Endothelial cell of umbilical vein (primary cell): ENCODE measurements at regions not wholly inside any gene's neighbourhood (a gene's known extent, or its start where the extent isn't known, plus 50 kb on each side); places are given as distances from the start of the nearest gene placed in this dataset.

Source experiments
- TF ChIP-seq, protein P1 (sequence below): IDR thresholded peaks from 2 replicates; pipeline ENCODE4 v1.6.1; 2011; ENCODE audit not compliant: insufficient read depth, insufficient read length
- TF ChIP-seq, protein P2 (sequence below), 2 donors: IDR thresholded peaks; 1 replicate in 1 of 2; 2 replicates in 1 of 2; pipeline ENCODE4 v1.5.1; 2011; ENCODE audit warnings: low read length in 2 of 2, mild to moderate bottlenecking in 2 of 2, moderate library complexity in 2 of 2, control low read depth in 1 of 2, inconsistent platforms in 1 of 2, low read depth in 1 of 2; ENCODE audit not compliant: insufficient read depth in 1 of 2; ENCODE audit errors: extremely low read depth in 1 of 2

DNA sequence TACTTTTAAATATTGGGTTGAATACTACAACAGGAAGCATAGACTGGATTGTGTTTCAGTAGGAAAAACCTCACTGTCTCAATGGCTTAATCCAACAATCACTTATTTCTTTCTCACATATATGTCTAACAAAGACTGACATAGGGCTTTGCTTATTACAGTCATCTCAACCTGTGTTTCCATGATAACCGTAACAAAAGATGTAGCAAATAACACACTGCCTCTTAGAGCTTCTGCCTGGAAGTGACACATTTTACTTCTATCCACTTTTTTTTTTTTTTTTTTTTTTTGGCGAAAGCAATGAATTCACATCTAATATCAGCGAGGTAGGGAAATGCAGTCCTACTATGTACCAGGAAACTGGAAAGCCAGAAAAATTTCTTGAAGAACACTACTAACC lies 204.9 kb upstream of the CDKN2B start:
- TF ChIP-seq, protein P1, sequence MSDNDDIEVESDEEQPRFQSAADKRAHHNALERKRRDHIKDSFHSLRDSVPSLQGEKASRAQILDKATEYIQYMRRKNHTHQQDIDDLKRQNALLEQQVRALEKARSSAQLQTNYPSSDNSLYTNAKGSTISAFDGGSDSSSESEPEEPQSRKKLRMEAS = no peak
- TF ChIP-seq, protein P2, sequence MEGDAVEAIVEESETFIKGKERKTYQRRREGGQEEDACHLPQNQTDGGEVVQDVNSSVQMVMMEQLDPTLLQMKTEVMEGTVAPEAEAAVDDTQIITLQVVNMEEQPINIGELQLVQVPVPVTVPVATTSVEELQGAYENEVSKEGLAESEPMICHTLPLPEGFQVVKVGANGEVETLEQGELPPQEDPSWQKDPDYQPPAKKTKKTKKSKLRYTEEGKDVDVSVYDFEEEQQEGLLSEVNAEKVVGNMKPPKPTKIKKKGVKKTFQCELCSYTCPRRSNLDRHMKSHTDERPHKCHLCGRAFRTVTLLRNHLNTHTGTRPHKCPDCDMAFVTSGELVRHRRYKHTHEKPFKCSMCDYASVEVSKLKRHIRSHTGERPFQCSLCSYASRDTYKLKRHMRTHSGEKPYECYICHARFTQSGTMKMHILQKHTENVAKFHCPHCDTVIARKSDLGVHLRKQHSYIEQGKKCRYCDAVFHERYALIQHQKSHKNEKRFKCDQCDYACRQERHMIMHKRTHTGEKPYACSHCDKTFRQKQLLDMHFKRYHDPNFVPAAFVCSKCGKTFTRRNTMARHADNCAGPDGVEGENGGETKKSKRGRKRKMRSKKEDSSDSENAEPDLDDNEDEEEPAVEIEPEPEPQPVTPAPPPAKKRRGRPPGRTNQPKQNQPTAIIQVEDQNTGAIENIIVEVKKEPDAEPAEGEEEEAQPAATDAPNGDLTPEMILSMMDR (IDR thresholded peaks at IDR 0.05; ENCODE audit: extremely low read depth in 1 of 2, insufficient read depth in 1 of 2, low read depth in 1 of 2, low read length in 2 of 2) = no peak
